Middle frontal gyrus (tissue), 1 donor: ENCODE measurements at regions not wholly inside any gene's neighbourhood (a gene's known extent, or its start where the extent isn't known, plus 50 kb on each side); places are given as distances from the start of the nearest gene placed in this dataset.

Source experiments
- DNase-seq: peaks from one replicate; pipeline ENCODE4 v3.0.0-alpha.2; 2015; ENCODE audit warnings: low spot score; ENCODE audit errors: extremely low spot score

DNA sequence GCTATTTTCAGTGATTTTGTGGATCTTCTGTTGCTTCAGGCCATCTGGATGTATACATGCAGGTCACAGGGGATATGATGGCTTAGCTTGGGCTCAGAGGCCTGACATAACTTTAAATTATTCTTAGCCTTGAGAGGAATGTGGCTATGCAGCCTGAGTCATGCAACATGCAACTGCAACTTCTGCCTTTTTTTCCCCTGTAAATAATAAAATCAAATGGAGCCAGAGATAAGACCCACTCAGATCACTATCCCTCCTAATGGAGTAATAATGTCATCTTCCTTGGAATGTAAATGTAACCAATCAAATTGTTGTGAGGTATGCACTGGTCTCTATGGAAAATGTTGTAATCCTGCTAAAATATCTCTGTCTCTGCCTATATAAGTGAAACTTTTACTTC is 54.9 kb downstream of the MAGEB17 start:
- no peak for DNase-seq

DNA sequence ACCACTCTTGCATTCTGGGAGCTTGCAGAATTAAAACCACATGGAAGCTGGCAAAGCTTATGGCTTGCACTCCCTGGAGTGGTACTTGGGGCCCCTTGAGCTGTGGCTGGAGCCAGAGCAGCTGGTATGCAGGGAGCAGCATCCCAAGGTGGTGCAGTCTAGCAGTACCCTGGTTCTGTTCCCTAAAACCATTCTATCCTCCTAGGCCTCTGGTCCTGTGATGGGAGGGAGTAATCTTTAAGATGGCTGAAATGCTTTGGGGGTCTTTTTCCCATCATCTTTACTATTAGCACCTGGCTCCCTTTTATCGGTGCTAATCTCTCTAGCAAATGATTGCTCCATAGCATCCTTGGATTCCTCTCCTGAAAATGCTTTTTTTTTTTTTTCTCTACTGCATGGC is 56.1 kb downstream of the MAGEB17 start:
- DNase-seq = no peak

DNA sequence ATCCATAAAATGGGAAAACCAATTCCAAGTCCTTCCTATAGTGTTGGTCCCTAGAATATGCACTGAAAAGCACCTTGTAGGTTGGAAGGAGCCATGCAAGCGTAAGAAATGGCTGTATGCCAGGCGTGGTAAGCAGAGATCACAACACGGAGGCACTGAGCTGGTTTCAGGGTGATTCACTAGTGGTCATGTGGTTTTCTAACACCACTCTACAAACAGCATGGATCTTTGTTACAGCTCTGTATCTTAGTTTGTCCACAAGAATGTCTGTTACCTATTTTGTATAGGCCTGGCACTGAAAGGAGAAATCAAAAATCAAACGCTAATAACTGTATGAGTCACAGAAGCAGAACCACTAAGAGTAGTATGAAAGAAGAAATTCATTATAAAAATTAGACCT is 71.9 kb downstream of the MAGEB17 start:
- DNase-seq = no peak

DNA sequence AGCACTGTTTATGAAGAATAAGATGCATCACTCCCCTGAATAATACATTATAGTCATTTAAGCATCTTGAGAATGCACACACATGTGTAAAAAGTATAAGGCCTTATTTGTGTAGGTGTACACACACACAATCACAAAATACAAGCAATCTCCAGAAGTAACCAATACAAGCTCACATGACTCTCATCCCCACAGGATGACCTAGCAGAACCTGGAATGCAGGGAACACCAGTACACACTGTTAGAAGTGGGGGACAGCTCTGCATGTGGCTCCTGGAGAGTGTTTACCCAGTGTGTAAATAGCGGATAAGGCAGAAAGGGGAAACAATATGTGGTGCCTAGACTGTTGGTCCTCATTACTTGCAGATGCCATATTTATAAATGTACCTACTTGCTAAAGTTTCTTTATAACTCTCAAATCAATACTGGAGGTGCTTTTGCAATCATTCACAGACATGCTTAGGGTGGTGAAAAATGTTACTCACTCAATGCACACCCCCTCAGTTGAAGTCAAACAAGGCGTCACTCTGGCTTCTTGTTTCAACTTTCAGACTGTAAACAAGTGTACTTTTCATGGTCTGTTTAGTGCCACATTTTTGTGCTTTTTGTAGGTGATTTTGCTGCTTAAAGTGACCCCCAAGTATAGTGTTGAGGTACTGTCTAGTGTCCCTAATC is 73.1 kb downstream of the MAGEB17 start:
- no peak for DNase-seq

DNA sequence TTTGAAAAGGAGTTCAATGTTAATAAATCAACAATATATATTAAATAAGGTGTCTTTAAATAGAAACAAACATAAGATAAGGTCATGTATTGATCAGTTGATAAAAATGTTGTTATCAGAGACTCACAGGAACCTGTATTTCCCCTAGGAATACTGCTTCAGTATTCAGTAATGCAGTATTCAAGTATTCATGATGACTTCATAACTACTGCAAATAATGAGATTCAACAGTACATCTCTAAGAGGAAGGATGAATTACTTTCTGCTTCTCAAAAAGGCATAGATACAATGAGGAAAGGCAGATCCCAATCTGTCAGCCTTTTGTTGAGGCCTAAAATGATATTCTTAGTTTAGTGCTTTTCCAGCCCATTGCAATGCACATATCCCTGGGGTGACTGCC is 73.7 kb downstream of the MAGEB17 start:
- DNase-seq = no peak

DNA sequence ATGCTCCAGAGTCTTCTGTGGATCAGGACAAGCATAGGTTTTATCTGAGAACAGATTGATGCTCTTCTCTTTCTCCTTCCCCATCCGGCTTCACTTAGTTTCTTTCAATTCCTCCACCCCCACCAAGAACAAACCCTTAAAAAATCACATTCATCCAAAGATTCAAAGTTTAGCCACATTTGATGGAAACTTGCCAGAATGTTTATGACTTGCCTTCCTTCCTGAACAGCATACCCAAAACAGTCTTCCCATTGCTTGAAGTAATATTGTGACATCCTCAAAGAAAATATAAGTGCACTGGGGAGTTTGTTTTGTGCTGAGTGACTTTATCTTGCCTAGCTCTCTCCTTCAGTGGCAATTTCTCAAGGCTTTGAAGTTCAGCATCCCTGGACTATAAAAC is 83.0 kb downstream of the MAGEB17 start:
- no peak for DNase-seq

DNA sequence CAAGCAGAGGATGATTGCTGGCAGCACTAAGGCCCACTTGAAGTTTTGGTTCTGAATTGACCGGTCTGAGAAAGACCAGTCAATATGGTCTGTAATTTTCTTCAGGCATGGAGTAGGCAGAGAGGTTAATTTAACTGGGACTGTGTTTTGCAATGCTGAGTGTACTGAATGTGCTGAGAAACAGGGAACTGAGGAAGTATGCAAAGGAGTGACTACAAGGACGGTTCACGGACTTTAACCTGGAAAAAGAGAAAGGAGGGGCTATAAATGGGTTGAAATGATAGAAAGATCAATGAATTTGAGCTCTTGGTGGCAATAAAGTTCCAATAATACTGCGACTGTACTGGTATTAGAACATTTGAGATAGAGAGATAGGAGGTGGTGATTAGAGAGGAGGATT is 84.5 kb downstream of the MAGEB17 start:
- no peak for DNase-seq

DNA sequence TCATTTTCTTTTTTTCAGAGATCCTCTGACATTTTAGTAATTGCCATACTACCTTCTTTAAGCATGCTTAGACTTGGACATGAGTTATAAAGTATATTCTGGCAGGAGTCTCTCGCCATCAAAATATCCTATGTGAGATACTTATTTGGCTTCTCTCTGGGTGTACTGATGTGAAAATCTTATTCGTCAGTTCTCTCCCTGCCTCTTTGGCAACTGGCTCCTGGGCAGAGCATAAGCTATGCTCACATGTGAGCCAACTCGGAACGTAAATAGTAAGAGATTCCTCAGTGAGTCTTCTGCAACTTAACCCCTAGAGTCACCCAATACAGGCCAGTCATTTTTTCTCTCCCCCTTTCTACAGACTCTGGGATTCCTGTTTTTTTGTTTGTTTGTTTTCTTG is 91.6 kb downstream of the MAGEB17 start:
- no peak for DNase-seq

DNA sequence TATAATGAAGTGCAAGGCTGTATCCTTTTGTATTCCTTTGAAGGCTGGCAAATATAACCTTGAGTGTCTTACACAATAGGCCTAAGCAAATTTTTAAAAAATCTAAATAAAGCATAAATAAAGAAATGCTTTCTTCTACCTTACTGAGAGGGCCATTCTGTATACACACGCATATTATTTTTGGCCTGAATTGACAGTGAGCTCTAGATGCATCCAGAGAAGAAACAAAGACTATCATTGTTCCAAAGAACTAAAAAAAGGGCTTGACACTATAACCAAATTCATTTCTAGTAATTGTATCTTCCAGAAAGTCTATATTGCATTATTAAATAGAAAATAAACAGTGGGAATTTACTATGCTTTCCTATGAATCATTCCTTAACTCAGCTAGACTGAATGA is 100.2 kb downstream of the MAGEB17 start:
- no peak for DNase-seq

DNA sequence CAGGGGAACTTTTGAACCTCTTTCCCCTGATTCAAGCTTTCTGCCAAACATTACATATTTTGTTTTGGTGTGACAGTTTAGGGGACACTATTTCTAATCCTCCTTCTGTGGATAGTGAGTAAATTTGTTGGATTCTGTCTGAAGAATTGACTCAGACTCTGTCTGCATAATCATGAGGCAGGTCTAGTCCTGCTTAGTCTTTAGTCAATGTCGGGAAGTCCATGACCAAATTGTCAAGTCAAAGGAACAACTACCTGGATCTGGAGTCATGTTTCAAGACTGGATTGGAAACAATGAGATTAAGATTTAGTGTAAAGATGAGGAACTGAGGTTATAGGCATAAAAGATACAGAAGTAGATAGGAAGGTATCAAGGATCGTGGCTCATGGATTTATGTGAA is 100.9 kb downstream of the MAGEB17 start:
- DNase-seq = no peak

DNA sequence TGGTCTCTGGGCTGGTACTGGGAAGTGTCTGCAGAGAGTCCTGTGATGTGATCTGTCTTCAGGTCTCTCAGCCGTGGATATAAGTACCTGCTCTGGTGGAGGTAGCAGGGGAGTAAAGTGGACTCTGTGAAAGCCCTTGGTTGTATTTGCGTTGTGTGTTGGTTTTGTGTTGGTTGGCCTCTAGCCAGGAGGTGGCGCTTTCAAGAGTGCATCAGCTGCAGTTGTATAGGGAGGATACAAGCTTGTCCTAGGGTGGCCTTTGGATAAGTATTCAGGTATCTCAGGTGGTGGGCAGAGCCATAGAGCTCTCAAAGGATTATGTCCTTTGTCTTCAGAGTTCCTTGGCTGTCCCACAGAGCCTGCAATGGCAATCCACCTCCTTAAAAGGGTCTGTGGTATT is 111.6 kb downstream of the MAGEB17 start:
- DNase-seq = no peak

DNA sequence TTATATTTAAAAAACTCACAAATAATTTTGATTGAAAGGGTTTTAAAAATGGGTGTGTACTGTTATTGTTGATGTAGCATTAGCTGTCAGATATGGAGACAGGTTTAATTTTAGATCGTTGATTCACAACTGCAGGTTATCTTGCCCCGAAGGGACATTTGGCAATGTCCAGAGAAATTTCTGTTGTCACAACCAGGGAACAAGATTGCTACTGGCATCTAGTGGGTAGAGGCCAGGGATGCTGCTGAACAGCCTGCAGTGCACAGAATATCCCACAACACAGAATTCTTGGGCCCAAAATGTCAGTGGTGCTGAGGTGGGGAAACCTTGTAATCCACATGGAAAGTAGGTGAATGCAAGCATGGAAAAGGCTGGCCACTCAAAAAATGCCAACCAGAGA is 114.9 kb downstream of the MAGEB17 start:
- DNase-seq = no peak

DNA sequence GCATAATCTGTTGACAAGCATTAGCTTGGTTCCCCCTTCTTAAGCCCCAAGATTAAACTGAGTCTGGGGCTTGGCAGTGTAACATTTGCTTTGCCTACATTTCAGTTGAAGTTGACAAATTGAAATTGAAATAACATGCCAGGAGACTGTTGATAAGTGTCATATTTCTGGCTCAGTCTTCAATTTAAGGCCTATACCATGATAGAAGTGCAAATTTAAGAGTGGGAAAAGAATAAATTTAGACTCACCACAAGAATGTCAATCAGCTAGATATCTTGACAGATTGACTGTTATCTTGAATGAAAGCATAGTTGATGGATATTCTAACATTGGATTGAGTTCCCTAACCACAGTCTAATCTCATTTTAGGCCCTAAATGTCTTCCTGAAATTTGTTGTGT is 117.6 kb downstream of the MAGEB17 start:
- no peak for DNase-seq

DNA sequence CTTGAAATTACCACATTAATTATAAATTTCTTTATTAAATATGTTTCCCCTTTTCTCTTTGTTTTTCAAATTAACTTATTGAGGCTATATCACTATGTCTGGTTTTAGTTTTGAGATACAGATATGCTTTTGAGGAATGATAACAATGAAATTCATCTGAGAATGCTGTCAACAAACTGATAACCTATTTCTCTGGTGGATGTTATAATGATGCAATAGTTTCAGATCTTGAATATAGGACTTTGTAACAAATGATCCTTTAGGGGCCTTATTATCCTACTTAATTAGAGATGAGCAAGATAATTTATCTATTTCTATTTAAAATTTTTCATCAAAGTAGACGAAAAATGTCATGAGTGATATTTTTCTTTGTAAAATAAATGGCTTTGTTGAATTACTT is 123.7 kb downstream of the MAGEB17 start:
- DNase-seq = no peak

DNA sequence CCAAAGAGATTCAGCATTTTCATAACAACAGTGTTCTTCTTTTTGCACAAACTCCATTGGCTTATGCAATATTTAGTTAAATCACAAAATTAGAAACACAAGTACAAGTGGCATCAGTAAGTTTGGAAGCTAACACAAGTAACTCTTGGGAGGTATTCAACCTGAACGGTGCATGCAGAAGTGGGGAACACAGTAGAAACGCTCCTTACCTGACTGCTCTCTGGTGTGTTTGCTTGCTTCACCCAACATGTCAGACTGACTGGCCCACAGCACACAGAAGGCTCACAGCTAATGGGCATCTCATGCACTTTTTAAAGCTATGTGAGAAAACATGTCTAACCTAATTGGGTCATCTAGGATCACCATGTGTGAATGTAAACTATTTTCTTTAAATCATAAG is 133.6 kb downstream of the MAGEB17 start:
- DNase-seq = no peak

DNA sequence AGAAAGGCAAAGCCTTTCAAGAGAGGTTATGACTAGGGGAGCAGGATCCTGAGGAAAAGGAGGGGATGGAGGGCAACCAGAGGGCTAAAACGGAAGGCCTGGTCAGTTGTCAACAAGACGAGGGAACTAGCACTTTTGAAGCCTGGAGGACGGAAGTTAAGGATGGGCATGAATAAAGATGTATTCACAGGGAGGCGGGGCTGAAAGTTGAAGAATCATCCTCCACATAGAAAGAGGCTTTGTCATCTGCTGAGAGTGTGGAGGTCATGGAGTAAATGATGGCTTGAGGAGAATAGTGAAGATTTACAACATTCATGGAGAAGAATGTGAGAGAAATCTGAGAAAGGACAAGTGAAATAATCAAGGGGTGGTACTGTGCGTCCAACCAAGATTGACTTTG is 137.5 kb downstream of the MAGEB17 start:
- DNase-seq = no peak

DNA sequence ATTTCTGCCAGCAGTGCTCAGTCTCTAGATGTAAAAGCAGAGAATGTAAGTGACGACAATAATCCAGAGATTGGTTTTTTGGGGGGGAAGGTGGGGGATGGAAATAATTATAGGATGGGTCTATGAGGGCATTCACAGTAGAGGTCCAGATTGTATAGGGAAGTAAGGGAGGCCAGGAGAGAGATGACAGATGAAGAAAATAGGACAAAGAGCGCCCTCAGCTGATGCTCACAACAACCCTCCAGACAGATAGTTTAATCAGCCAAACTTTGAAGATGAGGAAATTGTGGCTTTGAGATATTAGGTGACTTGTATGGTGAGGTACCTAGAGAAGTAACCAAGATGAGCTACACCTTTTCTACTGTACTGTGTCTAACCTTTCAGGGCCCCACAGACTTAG is 137.9 kb downstream of the MAGEB17 start:
- DNase-seq = no peak

DNA sequence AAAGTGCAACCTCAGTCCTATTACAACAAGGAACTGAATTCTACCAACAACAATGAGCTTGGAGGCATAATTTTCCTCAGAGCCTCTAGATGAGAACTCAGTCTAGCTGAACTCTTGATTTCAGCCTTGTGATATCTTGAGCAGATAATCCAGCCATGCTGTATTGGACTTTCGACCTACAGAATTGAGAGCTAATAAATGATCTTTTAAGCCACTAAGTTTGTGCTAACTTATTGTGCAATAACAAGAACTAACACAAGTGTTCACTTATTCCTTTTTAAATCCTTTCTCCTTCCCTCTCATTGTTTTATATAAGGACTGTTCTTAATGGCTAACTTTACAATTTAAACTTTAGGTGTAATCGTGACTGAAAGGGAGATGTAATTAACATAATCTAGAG is 140.7 kb downstream of the MAGEB17 start:
- DNase-seq = no peak

DNA sequence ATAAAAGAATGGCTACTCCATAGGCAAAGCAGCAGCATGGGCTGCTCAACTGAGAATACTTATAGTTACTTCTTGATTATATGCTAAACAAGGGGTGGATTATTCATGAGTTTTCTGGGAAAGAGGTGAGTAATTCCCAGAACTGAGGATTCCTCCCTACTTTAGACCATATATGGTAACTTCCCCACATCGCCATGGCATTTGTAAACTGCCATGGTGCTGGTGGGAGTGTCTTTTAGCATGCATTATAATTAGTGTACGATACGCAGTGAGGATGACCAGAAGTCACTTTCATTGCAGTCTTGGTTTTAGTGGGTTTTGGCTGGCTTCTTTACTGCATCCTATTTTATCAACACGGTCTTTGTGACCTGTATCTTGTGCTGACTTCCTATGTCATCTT is 141.5 kb downstream of the MAGEB17 start:
- DNase-seq = no peak

DNA sequence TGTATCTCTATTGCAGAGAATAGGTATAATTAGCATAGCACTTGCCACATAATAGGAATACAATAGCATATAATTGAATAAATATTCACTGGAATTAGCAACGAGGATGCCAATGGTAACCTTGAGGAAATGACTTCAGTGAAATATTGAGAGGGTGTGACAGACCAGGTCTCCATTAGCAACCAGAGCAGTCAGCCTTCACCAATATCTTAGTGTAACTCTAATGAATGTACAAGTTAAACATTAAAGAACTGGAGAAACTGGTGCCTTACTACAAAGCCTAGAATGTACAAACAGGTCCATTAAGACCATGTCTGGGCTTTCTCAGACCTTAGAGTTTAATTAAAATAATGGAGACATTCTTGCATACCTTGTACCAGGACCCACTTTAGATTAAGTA is 143.0 kb downstream of the MAGEB17 start:
- DNase-seq = no peak

DNA sequence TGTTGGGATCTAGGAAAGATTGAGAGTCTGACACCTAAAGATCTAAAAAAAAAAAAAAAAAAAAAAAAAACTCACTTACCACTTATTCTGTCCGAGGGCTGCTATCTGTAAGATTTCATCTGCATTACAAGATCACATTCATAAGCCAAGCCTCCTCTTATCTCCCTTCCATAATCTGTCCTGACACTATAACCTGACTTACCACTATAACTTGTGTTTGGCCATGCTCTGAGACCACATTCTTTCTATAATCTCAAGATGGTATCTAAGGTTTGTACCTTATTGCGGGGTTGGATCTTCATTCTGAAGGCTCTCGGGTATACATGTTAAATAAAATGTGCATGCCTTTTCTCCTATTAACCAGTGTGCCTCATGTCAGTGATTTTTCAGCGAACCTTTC is 144.4 kb downstream of the MAGEB17 start:
- no peak for DNase-seq

DNA sequence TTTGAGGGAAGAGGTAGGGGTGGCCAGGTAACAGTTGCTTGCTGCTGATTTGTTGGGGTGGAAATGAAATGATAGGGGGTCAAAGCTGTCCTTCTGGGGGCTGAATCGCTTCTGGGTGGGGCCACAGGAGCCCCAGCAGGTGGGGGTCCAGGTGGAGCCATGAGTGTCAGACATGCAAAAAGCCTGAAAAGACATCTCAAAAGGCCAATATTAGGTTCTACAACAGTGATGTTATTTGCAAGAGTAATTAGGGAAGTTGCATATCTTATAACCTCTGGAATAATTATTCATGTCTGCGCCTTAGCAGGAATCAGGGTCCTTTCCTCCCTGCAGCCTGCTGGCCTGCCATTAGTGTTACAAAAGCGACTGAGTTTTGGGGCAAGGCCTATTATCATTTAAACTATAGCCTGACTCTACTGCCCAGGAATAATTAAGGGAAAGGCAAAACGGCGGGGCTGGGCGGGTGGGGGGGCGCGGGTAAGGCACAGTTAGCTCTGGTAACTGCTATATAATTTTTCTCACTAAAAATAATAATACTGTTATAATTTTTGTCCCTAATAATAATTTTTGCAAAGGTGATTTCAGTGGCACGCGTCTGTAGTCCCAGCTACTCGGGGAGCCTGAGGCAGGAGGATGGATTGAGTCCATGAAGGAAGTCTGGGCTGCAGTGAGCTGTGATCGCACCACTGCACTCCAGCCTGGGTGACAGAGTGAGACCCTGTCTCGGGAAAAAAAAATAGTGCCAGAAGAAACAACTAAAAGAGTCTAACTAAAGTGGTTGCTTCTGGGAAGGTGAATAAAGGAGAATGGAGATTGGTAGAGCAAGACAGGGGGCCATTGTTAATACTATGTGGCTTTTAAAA is 145.7 kb downstream of the MAGEB17 start:
- DNase-seq = no peak

DNA sequence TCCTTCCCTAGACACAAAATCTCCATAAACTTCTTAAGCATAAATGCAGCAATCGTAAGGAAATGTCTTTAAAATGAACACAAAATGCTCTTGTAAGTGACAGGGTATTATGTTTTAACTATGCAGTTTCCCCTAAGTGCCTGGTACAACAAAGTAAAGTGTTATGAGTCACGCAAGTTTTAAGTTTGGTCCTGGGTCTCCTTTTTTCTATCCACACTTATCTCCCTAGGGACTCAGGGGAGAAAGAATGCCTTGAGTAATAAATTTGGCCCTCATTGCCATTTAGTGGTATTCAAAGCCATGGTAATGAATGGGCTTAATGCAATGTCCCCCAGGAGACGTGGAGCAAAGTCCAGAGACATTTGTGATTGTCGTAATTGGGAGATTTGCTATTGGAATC is 149.1 kb downstream of the MAGEB17 start:
- no peak for DNase-seq
